Neural crest cell (in vitro differentiated cells): ENCODE measurements at regions not wholly inside any gene's neighbourhood (a gene's known extent, or its start where the extent isn't known, plus 50 kb on each side); places are given as distances from the start of the nearest gene placed in this dataset.
"Not testable (repeated sequence)": the region's sequence is repeated elsewhere in the genome, so short reads cannot be mapped to it uniquely, and the experiment has no call there.

Experiments
- DNase-seq: peaks from one replicate; pipeline ENCODE4 v3.0.0; 2021; ENCODE audit warnings: low read depth, mixed read lengths, low spot score
- H3K27ac Mint-ChIP-seq: one replicate; pipeline ENCODE4 v1.8.0; 2021; ENCODE audit warnings: mild to moderate bottlenecking, mixed read lengths; ENCODE audit not compliant: unreplicated experiment
- H3K27me3 Mint-ChIP-seq: 2 replicates; pipeline ENCODE4 v1.8.0; 2021; ENCODE audit warnings: low read depth, mild to moderate bottlenecking, mixed read lengths
- H3K36me3 Mint-ChIP-seq: 2 replicates; pipeline ENCODE4 v1.8.0; 2021; ENCODE audit warnings: low read depth, mild to moderate bottlenecking, mixed read lengths
- H3K4me1 Mint-ChIP-seq: 2 replicates; pipeline ENCODE4 v1.8.0; 2021; ENCODE audit warnings: mixed read lengths
- H3K4me3 Mint-ChIP-seq: one replicate; pipeline ENCODE4 v1.8.0; 2021; ENCODE audit warnings: mild to moderate bottlenecking, mixed read lengths
- H3K9me3 Mint-ChIP-seq: 2 replicates; pipeline ENCODE4 v1.8.0; 2021; ENCODE audit warnings: mixed read lengths
- TF ChIP-seq, protein P1 (sequence below): fragments of 200-600 bp; sonication (generic); conservative IDR thresholded peaks from 2 replicates; pipeline ENCODE4 v1.5.0; 2021; ENCODE audit warnings: antibody characterized with exemption, mild to moderate bottlenecking

- Mint-ChIP-seq H3K36me3 (peaks cover 2% of the 10 kb centered on the region), H3K4me1 (no peaks in the 10 kb centered on the region), H3K27ac (no peak overlapping the region)
Observed at GRCh38 chr5:98333921-98334320, 439.5 kb upstream of the RGMB start.

GRCh38 chr5:98334946-98335345 lies 438.5 kb upstream of the RGMB start:
- H3K36me3 Mint-ChIP-seq: peaks cover 2% of the 10 kb centered on the region
- no peaks in the 10 kb centered on the region for H3K4me1 Mint-ChIP-seq
- H3K27me3 Mint-ChIP-seq: no peaks in the 10 kb centered on the region
- H3K27ac Mint-ChIP-seq: no peak overlapping the region
- H3K9me3 Mint-ChIP-seq: peaks cover 2% of the 10 kb centered on the region
- TF ChIP-seq, protein P1, sequence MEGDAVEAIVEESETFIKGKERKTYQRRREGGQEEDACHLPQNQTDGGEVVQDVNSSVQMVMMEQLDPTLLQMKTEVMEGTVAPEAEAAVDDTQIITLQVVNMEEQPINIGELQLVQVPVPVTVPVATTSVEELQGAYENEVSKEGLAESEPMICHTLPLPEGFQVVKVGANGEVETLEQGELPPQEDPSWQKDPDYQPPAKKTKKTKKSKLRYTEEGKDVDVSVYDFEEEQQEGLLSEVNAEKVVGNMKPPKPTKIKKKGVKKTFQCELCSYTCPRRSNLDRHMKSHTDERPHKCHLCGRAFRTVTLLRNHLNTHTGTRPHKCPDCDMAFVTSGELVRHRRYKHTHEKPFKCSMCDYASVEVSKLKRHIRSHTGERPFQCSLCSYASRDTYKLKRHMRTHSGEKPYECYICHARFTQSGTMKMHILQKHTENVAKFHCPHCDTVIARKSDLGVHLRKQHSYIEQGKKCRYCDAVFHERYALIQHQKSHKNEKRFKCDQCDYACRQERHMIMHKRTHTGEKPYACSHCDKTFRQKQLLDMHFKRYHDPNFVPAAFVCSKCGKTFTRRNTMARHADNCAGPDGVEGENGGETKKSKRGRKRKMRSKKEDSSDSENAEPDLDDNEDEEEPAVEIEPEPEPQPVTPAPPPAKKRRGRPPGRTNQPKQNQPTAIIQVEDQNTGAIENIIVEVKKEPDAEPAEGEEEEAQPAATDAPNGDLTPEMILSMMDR: no peak
- no peak for DNase-seq
- H3K4me3 Mint-ChIP-seq: no peak overlapping the region

More at GRCh38 chr5:98333921-98334320, 439.5 kb upstream of the RGMB start:
- no peaks in the 10 kb centered on the region for H3K27me3 Mint-ChIP-seq
- H3K4me3 Mint-ChIP-seq: no peak overlapping the region
- TF ChIP-seq, protein P1: no peak
- H3K9me3 Mint-ChIP-seq: peaks cover 2% of the 10 kb centered on the region
- DNase-seq: no peak

DNA sequence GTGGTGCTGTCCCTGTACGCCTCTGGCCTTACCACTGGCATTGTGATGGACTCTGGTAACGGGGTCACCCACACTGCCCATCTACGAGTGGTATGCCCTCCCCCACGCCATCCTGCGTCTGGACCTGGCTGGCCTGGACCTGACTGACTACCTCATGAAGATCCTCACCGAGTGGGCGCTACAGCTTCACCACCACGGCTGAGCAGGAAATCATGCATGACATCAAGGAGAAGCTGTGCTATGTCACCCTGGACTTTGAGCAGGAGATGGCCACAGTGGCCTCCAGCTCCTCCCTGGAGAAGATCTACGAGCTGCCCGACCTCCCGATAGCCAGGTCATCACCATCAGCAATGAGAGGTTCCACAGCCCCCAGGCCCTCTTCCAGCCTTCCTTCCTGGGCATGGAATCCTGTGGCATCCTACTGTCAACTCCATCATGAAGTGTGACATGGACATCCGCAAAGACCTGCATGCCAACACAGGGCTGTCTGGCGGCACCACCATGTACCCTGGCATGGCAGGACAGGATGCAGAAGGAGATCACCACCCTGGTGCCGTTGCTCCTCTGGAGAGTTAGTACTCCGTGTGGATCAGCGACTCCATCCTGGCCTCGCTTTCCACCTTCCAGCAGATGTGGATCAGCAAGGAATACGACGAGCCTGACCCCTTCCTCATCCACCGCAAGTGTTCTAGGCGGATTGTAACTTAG lies 434.2 kb upstream of the RGMB start:
- H3K4me3 Mint-ChIP-seq: no peak overlapping the region
- H3K9me3 Mint-ChIP-seq: peaks cover 7% of the 10 kb centered on the region
- TF ChIP-seq, protein P1: no peak
- peaks cover 9% of the 10 kb centered on the region for H3K36me3 Mint-ChIP-seq
- no peaks in the 10 kb centered on the region for H3K4me1 Mint-ChIP-seq
- peak overlapping the region; percentile 71 for H3K27ac Mint-ChIP-seq
- no peaks in the 10 kb centered on the region for H3K27me3 Mint-ChIP-seq
- DNase-seq: no peak

DNA sequence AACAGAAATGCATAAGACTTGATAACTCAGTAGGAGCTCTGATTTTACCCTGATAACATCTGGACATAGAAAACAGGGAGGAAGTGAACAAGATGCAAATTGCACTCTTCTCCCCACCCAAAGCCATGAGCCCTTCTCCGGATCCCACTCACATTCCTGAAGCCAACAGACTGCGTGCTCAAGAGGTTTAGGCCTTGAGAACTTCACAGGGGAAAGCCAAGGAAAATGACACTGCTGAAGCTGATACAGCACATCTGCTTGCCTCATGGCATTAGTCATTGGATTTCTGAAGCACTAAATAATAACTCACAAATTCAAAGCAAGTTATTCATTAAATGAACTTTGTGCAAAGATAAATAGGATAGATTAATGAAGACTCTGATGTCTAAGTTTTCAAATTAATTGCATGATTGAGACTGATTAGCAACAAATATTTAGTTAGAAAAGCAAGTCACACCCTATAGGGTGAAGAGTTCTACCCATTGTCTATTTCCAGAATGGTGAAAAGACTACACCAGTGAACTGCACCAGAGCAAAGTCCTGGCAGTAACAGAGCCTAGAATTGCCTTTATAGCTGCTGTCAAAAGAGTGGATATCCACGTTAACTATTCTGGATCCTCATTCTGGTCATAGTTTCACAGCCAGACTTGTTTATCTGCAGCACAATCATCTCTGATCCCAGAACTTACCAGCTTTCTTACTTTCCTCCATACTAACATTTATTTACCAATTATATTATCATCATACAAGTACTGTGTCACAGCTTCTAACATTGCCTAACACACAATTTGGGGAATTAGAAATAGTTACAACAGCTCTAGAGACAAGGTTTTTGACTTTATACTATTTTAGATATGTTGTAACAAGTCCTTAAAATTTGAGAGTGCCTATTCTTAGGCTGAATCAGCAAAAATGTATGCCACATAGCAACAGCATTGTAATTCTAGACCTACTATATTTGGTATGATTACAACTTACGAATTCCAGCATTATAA lies 432.1 kb upstream of the RGMB start:
- no peak overlapping the region for H3K27ac Mint-ChIP-seq
- peaks cover 7% of the 10 kb centered on the region for H3K9me3 Mint-ChIP-seq
- no peak for DNase-seq
- peaks cover 17% of the 10 kb centered on the region for H3K36me3 Mint-ChIP-seq
- H3K4me3 Mint-ChIP-seq: no peak overlapping the region
- no peaks in the 10 kb centered on the region for H3K27me3 Mint-ChIP-seq
- H3K4me1 Mint-ChIP-seq: no peaks in the 10 kb centered on the region
- TF ChIP-seq, protein P1: no peak

- not testable (repeated sequence) for H3K4me1 Mint-ChIP-seq, H3K9me3 Mint-ChIP-seq, H3K27me3 Mint-ChIP-seq, H3K4me3 Mint-ChIP-seq, DNase-seq, H3K27ac Mint-ChIP-seq
- H3K36me3 Mint-ChIP-seq: peaks cover 21% of the 10 kb centered on the region
Observed at GRCh38 chr5:98342958-98343660, 430.4 kb upstream of the RGMB start.
